ENCODE measurements at regions not wholly inside any gene's neighbourhood (a gene's known extent, or its start where the extent isn't known, plus 50 kb on each side); places are given as distances from the start of the nearest gene placed in this dataset.

- intact Hi-C loops (cut with DNase I), result no loop called here
- FAIRE-seq, result no peak
- DNase-seq, result peak in 3 of 5 donors; percentile 15 to 48 (median 37)
These were observed 62.2 kb upstream of the ADCY1 start for GRCh38 chr7:45511721-45512597.

GRCh38 chr7:45514944-45515343, 59.2 kb upstream of the ADCY1 start:
- intact Hi-C loops (cut with DNase I), result no loop called here
- DNase-seq, result peak in 2 of 5 donors; percentile 14 to 39

More at GRCh38 chr7:45511721-45512597, 62.2 kb upstream of the ADCY1 start:
- Histone ChIP-seq H3K4me1 (ENCODE audit: control insufficient read depth in 2 of 3, insufficient read depth in 2 of 3, low read depth in 1 of 3, low read length in 3 of 3) (no peaks in the 10 kb centered on the region), H3K27ac (ENCODE audit: low read depth in 2 of 2, low read length in 2 of 2) (no peak overlapping the region), H3K27me3 (ENCODE audit: control insufficient read depth, insufficient read depth, low read length) (no peaks in the 10 kb centered on the region), H3K9me3 (ENCODE audit: control insufficient read depth in 2 of 3, insufficient read depth in 1 of 3, low read length in 3 of 3) (peaks cover 0 to 5% (median 5%) of the 10 kb centered on the region in 3 donors), H3K4me3 (ENCODE audit: low read length in 3 of 3) (no peak overlapping the region), H3K36me3 (ENCODE audit: control insufficient read depth in 2 of 3, insufficient read depth in 3 of 3, low read length in 3 of 3) (no peaks in the 10 kb centered on the region), H3K9ac (ENCODE audit: low read length in 3 of 3) (no peak overlapping the region)
- TF ChIP-seq CTCF (IDR thresholded peaks at IDR 0.05; ENCODE audit: borderline replicate concordance, extremely low read depth, insufficient read depth), result no peak

GRCh38 chr7:45515346-45515745, 58.8 kb upstream of the ADCY1 start:
- H3K27ac ChIP-seq (ENCODE audit: low read depth in 2 of 2, low read length in 2 of 2), result no peak overlapping the region
- no peak overlapping the region for H3K9ac ChIP-seq (ENCODE audit: low read length in 3 of 3)
- intact Hi-C loops (cut with DNase I), result no loop called here
- no peak for TF ChIP-seq CTCF (IDR thresholded peaks at IDR 0.05; ENCODE audit: borderline replicate concordance, extremely low read depth, insufficient read depth)
- H3K4me3 ChIP-seq (ENCODE audit: low read length in 3 of 3), result no peak overlapping the region
- no peak for DNase-seq
- H3K36me3 ChIP-seq (ENCODE audit: control insufficient read depth in 2 of 3, insufficient read depth in 3 of 3, low read length in 3 of 3), result no peaks in the 10 kb centered on the region
- no peaks in the 10 kb centered on the region for H3K4me1 ChIP-seq (ENCODE audit: control insufficient read depth in 2 of 3, insufficient read depth in 2 of 3, low read depth in 1 of 3, low read length in 3 of 3)
- peaks cover 0 to 6% (median 3%) of the 10 kb centered on the region in 3 donors for H3K9me3 ChIP-seq (ENCODE audit: control insufficient read depth in 2 of 3, insufficient read depth in 1 of 3, low read length in 3 of 3)
- H3K27me3 ChIP-seq (ENCODE audit: control insufficient read depth, insufficient read depth, low read length), result no peaks in the 10 kb centered on the region
- no peak for FAIRE-seq

More at GRCh38 chr7:45514944-45515343, 59.2 kb upstream of the ADCY1 start:
- no peak for TF ChIP-seq CTCF (IDR thresholded peaks at IDR 0.05; ENCODE audit: borderline replicate concordance, extremely low read depth, insufficient read depth)
- no peak overlapping the region for H3K4me3 ChIP-seq (ENCODE audit: low read length in 3 of 3)
- no peaks in the 10 kb centered on the region for H3K27me3 ChIP-seq (ENCODE audit: control insufficient read depth, insufficient read depth, low read length)
- no peak for FAIRE-seq
- H3K27ac ChIP-seq (ENCODE audit: low read depth in 2 of 2, low read length in 2 of 2), result no peak overlapping the region
- peaks cover 0 to 6% (median 3%) of the 10 kb centered on the region in 3 donors for H3K9me3 ChIP-seq (ENCODE audit: control insufficient read depth in 2 of 3, insufficient read depth in 1 of 3, low read length in 3 of 3)
- no peaks in the 10 kb centered on the region for H3K36me3 ChIP-seq (ENCODE audit: control insufficient read depth in 2 of 3, insufficient read depth in 3 of 3, low read length in 3 of 3)
- H3K9ac ChIP-seq (ENCODE audit: low read length in 3 of 3), result no peak overlapping the region
- no peaks in the 10 kb centered on the region for H3K4me1 ChIP-seq (ENCODE audit: control insufficient read depth in 2 of 3, insufficient read depth in 2 of 3, low read depth in 1 of 3, low read length in 3 of 3)

All from kidney (tissue), 13 donors.